ENCODE measurements at regions not wholly inside any gene's neighbourhood (a gene's known extent, or its start where the extent isn't known, plus 50 kb on each side); places are given as distances from the start of the nearest gene placed in this dataset.

DNA sequence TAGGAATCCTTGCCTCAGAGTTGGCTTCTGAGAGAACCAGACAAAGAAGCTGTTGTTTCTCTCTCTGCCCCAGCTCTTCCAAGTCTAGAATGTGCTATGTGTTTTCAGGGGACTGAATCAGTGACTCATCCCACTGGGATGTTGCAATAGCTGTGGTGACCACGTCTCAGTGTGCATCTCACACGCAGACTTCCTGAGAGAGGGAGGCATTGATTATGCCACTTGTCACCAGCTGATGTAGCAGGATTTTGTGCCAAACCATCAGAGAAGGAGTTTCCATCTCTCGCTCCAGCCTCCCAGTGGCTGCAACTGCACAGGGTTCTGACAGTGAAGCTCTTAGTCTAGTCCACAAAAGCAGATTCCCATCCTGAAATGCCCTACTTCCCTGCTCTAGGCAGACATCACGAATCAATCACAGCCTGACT lies 455.8 kb downstream of the MIAT start:
- TF ChIP-seq, protein P1, sequence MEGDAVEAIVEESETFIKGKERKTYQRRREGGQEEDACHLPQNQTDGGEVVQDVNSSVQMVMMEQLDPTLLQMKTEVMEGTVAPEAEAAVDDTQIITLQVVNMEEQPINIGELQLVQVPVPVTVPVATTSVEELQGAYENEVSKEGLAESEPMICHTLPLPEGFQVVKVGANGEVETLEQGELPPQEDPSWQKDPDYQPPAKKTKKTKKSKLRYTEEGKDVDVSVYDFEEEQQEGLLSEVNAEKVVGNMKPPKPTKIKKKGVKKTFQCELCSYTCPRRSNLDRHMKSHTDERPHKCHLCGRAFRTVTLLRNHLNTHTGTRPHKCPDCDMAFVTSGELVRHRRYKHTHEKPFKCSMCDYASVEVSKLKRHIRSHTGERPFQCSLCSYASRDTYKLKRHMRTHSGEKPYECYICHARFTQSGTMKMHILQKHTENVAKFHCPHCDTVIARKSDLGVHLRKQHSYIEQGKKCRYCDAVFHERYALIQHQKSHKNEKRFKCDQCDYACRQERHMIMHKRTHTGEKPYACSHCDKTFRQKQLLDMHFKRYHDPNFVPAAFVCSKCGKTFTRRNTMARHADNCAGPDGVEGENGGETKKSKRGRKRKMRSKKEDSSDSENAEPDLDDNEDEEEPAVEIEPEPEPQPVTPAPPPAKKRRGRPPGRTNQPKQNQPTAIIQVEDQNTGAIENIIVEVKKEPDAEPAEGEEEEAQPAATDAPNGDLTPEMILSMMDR (IDR thresholded peaks at IDR 0.05) = peak in 3 of 6 experiments; percentile 9 to 22 (median 14)
- TF ChIP-seq POLR2A (IDR thresholded peaks at IDR 0.05) = no peak

Measured in adrenal gland (tissue), 5 donors.